PC-3 (cell line): ENCODE measurements at regions not wholly inside any gene's neighbourhood (a gene's known extent, or its start where the extent isn't known, plus 50 kb on each side); places are given as distances from the start of the nearest gene placed in this dataset.
"Not testable (repeated sequence)": the region's sequence is repeated elsewhere in the genome, so short reads cannot be mapped to it uniquely, and the experiment has no call there.

Source experiments
- ATAC-seq: fragments of 200-7000 bp; cut with Tn5 transposase; 2 replicates; pipeline ENCODE4 v1.9.1; 2020; ENCODE audit warnings: mild to moderate bottlenecking, moderate library complexity
- BruUV-seq: library from RNA; stranded (reverse); fragments of 400-500 nt; replicated peaks from 2 replicates; lab custom pipeline; 2021; lab: Mats Ljungman, UMichigan
- CTCF ChIA-PET: fragments of 300-600 bp; sonication (Branson Sonifier 250); formaldehyde crosslinking; loops from one replicate; lab custom pipeline; 2022; ENCODE audit warnings: antibody characterized with exemption; lab: Charles Lee
- POLR2A ChIA-PET: fragments of 300-600 bp; sonication (Branson Sonifier 250); formaldehyde crosslinking; loops from one replicate; lab custom pipeline; 2022; ENCODE audit warnings: antibody characterized with exemption; ENCODE audit not compliant: unreplicated experiment; lab: Charles Lee
- DNase-seq: peaks from one replicate; pipeline ENCODE4 v3.0.0-alpha.2; 2015
- H2AFZ ChIP-seq: fragments of 300-600 bp; sonication (generic); 2 replicates; pipeline ENCODE4 v1.6.0; 2016; ENCODE audit warnings: antibody characterized with exemption, low read length
- H3F3A ChIP-seq: fragments of 300-600 bp; sonication (generic); one replicate; pipeline ENCODE4 v1.6.0; 2017; ENCODE audit warnings: antibody characterized with exemption, low read length, control low read depth, mild to moderate bottlenecking; ENCODE audit not compliant: unreplicated experiment
- H3K27ac ChIP-seq: fragments of 300-600 bp; sonication (generic); 2 replicates; pipeline ENCODE4 v1.5.1; 2016; ENCODE audit warnings: mild to moderate bottlenecking, low read length
- H3K27me3 ChIP-seq: fragments of 300-600 bp; sonication (generic); 2 replicates; pipeline ENCODE4 v1.6.1; 2016; ENCODE audit warnings: low read length, mixed read lengths
- H3K36me3 ChIP-seq: fragments of 300-600 bp; sonication (generic); 2 replicates; pipeline ENCODE4 v1.6.1; 2016; ENCODE audit warnings: low read depth, mixed run types, low read length, mixed read lengths
- H3K4me1 ChIP-seq: fragments of 300-600 bp; sonication (generic); 2 replicates; pipeline ENCODE4 v1.5.1; 2016; ENCODE audit warnings: low read length; ENCODE audit not compliant: insufficient read depth
- H3K4me2 ChIP-seq: fragments of 300-600 bp; sonication (generic); 2 replicates; pipeline ENCODE4 v1.6.0; 2016; ENCODE audit warnings: low read length
- H3K4me3 ChIP-seq: fragments of 300-600 bp; sonication (generic); 2 replicates; pipeline ENCODE4 v1.5.1; 2016; ENCODE audit warnings: mild to moderate bottlenecking, low read length, mixed read lengths
- H3K79me2 ChIP-seq: fragments of 300-600 bp; sonication (generic); 2 replicates; pipeline ENCODE4 v1.6.1; 2017; ENCODE audit warnings: low read length, mixed read lengths
- H3K9ac ChIP-seq: fragments of 300-600 bp; sonication (generic); 2 replicates; pipeline ENCODE4 v1.6.0; 2016; ENCODE audit warnings: mild to moderate bottlenecking, low read length
- H3K9me2 ChIP-seq: fragments of 300-600 bp; sonication (generic); replicated peaks from 2 replicates; pipeline ENCODE4 v1.6.1; 2016; ENCODE audit warnings: mixed run types, low read length, mixed read lengths
- H3K9me3 ChIP-seq: fragments of 300-600 bp; sonication (generic); 2 replicates; pipeline ENCODE4 v1.6.1; 2016; ENCODE audit warnings: low read length, mixed read lengths
- H4K20me1 ChIP-seq: fragments of 300-600 bp; sonication (generic); 2 replicates; pipeline ENCODE4 v1.6.1; 2016; ENCODE audit warnings: low read length, mixed read lengths
- CTCF ChIP-seq: fragments of 300-600 bp; sonication (generic); conservative IDR thresholded peaks from 2 replicates; pipeline ENCODE4 v1.5.1; 2017; ENCODE audit warnings: antibody characterized with exemption, low read depth, mild to moderate bottlenecking, low read length
- EZH2 ChIP-seq: fragments of 300-600 bp; sonication (generic); IDR thresholded peaks from one replicate; pipeline ENCODE4 v1.6.1; 2017; ENCODE audit warnings: antibody characterized with exemption, mild to moderate bottlenecking, low read length; ENCODE audit not compliant: unreplicated experiment
- EZH2phosphoT487 ChIP-seq: fragments of 300-600 bp; sonication (generic); IDR thresholded peaks from 2 replicates; pipeline ENCODE4 v1.6.1; 2018; ENCODE audit warnings: mild to moderate bottlenecking, antibody characterized with exemption, low read length, borderline replicate concordance
- intact Hi-C: fragments of 100-400 bp; cut with micrococcal nuclease; formaldehyde crosslinking; loops from 2 replicates; pipeline ENCODE4 v1.9.0; 2023

DNA sequence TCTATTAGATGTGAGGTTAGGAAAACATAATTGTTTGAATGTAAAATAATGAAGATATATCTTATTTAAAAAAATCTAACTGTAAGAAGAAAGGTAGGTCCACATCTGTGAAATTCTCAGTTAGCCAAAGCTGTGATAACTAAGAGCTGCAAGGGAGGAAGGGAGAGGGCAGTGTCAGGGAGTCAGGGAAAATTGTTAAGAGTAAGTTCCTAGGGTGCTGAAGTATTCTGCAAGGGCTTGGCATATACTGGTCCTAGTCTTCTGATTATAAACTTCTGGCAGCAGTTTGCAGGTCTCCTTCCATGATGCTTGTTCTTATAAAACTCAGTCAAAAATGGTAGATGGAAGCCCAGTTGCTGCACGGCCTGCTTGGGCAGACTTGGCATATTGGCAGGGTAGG is 233.2 kb downstream of the NMUR2 start:
- Histone ChIP-seq H3K9me2 (no peaks in the 10 kb centered on the region), H3K79me2 (no peaks in the 10 kb centered on the region), H4K20me1 (no peaks in the 10 kb centered on the region), H3K9me3 (0 out of 2 replicates have a peak, but pooled peaks cover 3% of the 10 kb centered on the region), H3K4me3 (no peak overlapping the region), H3K4me2 (no peak overlapping the region), H3F3A (no peaks in the 10 kb centered on the region), H2AFZ (no peak overlapping the region), H3K27ac (no peak overlapping the region), H3K36me3 (no peaks in the 10 kb centered on the region), H3K9ac (no peak overlapping the region), H3K27me3 (no peaks in the 10 kb centered on the region), H3K4me1 (no peaks in the 10 kb centered on the region)
- ChIA-PET POLR2A (no interaction called here), CTCF (interaction anchor here (0.7 kb wide), 1 partner anchor 13 kb away, joined by 11 read pairs; no protein-coding TSS in a partner anchor)
- no peak for DNase-seq
- intact Hi-C loops, result no loop called here
- no peak for TF ChIP-seq CTCF
- TF ChIP-seq EZH2, result no peak
- no peak for TF ChIP-seq EZH2phosphoT487
- no peak for ATAC-seq
- no TSS peak for BruUV-seq

DNA sequence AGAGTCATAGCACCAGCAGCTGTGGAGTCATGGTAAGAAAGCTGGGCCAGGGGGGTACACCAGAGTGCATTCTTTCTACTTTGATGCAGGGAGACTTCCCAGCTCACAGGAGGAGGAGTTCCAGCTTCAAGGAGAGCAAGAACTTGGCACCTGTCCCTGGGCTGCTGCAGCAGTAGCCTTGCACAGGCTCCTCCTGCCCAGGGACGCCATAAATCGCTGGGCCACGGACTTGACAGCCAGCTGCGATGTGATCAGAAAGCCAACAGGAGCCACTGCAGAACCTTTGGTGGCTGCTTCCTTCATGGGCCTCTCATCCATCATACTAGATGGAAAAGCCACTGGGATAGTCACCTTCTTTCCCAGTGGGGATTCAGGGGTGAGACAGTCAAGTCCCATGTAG is 234.7 kb downstream of the NMUR2 start:
- CTCF ChIA-PET, result no interaction called here
- H3K79me2 ChIP-seq, result no peaks in the 10 kb centered on the region
- POLR2A ChIA-PET, result no interaction called here
- no peak overlapping the region for H3K9ac ChIP-seq
- no peaks in the 10 kb centered on the region for H3F3A ChIP-seq
- 0 out of 2 replicates have a peak, but pooled peaks cover 3% of the 10 kb centered on the region for H3K9me3 ChIP-seq
- H3K27me3 ChIP-seq, result no peaks in the 10 kb centered on the region
- ATAC-seq (no peak; the same call in 1 of the 2 replicates), DNase-seq (peak; percentile 25)
- H3K9me2 ChIP-seq, result no peaks in the 10 kb centered on the region
- H2AFZ ChIP-seq, result peak overlapping the region; percentile 7; the same call in 1 of the 2 replicates
- no peak overlapping the region for H3K27ac ChIP-seq
- H3K4me2 ChIP-seq, result no peak overlapping the region
- H3K4me3 ChIP-seq, result no peak overlapping the region
- H3K4me1 ChIP-seq, result no peaks in the 10 kb centered on the region
- no peak for TF ChIP-seq EZH2phosphoT487
- no peak for TF ChIP-seq EZH2
- TF ChIP-seq CTCF, result no peak
- intact Hi-C loops, result no loop called here
- H4K20me1 ChIP-seq, result no peaks in the 10 kb centered on the region
- BruUV-seq, result no TSS peak
- H3K36me3 ChIP-seq, result no peaks in the 10 kb centered on the region

- ChIA-PET CTCF (no interaction called here), POLR2A (no interaction called here)
- Histone ChIP-seq H3K9me3 (no peaks in the 10 kb centered on the region), H3K9ac (no peak overlapping the region), H2AFZ (no peak overlapping the region), H3K4me1 (peaks cover 7% of the 10 kb centered on the region), H3F3A (no peaks in the 10 kb centered on the region), H3K36me3 (no peaks in the 10 kb centered on the region), H3K27me3 (no peaks in the 10 kb centered on the region), H3K27ac (no peak overlapping the region), H4K20me1 (no peaks in the 10 kb centered on the region), H3K4me3 (no peak overlapping the region), H3K4me2 (no peak overlapping the region), H3K9me2 (no peaks in the 10 kb centered on the region), H3K79me2 (no peaks in the 10 kb centered on the region)
- DNase-seq (no peak), ATAC-seq (peak; percentile 42; the same call in 1 of the 2 replicates)
- TF ChIP-seq CTCF, result peak; percentile 31; the same call in 1 of the 2 replicates
- no peak for TF ChIP-seq EZH2
- no peak for TF ChIP-seq EZH2phosphoT487
- intact Hi-C loops, result no loop called here
- no TSS peak for BruUV-seq
Observed at GRCh38 chr5:152164860-152165259, 240.2 kb upstream of the GLRA1 start.

DNA sequence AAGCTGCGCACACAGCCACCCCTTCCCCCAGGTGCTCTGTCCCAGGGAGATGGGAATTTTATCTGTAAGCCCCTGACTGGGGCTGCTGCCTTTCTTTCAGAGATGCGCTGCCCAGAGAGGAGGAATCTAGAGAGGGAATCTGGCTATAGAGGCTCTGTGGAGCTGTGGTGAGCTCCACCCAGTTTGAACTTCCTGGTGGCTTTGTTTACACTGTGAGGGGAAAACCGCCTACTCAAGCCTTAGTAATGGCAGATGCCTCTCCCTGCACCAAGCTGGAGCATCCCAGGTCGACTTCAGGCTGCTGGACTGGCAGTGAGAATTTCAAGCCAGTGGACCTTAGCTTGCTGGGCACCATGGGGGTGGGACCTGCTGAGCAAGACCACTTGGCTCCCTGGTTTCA is 235.2 kb upstream of the GLRA1 start:
- H3K27ac ChIP-seq, H3F3A ChIP-seq, H3K4me3 ChIP-seq, H4K20me1 ChIP-seq, H3K36me3 ChIP-seq, H3K9me3 ChIP-seq, H3K27me3 ChIP-seq, H3K9ac ChIP-seq, BruUV-seq, H3K79me2 ChIP-seq, POLR2A ChIA-PET, CTCF ChIA-PET, H3K9me2 ChIP-seq: not testable (repeated sequence)
- DNase-seq (peak; percentile 68), ATAC-seq (peak; percentile 97)
- peak overlapping the region; percentile 72 for H2AFZ ChIP-seq
- intact Hi-C loops, result loop anchor here (2.0 kb wide), 1 partner anchor 283 kb away; no protein-coding TSS in a partner anchor
- H3K4me1 ChIP-seq, result peaks cover 13% of the 10 kb centered on the region
- H3K4me2 ChIP-seq, result peak overlapping the region; percentile 45
